ENCODE measurements at regions not wholly inside any gene's neighbourhood (a gene's known extent, or its start where the extent isn't known, plus 50 kb on each side); places are given as distances from the start of the nearest gene placed in this dataset.

- no peak for DNase-seq (ENCODE audit: low read depth)
- no peak overlapping the region for H3K4me3 ChIP-seq (ENCODE audit: low read length)
- no peak for TF ChIP-seq CTCF (conservative IDR thresholded peaks at IDR 0.05; ENCODE audit: low read length)
These were observed 601.0 kb downstream of the XIRP2 start for GRCh38 chr2:167489325-167489724.

DNA sequence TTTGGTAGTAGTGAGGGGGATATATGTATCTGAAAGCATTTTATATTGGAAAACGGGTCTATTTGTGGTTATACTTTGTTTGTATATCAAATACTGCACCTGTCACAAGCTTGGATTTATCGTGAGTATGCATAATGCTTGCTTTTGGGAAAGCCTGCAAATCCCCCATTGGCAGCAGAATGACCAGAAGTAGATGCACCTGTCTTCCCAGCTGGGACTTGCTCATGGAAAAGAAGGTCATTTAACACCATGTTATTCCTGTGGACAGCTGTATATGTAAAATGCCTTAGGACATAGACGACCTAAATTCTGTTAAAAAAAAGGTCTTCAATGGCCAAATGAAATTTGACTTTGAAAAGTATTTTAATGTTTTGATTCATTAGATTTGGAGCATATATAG lies 599.4 kb downstream of the XIRP2 start:
- no peak for DNase-seq (ENCODE audit: low read depth)
- no peak overlapping the region for H3K4me3 ChIP-seq (ENCODE audit: low read length)
- TF ChIP-seq CTCF (conservative IDR thresholded peaks at IDR 0.05; ENCODE audit: low read length) = no peak

DNA sequence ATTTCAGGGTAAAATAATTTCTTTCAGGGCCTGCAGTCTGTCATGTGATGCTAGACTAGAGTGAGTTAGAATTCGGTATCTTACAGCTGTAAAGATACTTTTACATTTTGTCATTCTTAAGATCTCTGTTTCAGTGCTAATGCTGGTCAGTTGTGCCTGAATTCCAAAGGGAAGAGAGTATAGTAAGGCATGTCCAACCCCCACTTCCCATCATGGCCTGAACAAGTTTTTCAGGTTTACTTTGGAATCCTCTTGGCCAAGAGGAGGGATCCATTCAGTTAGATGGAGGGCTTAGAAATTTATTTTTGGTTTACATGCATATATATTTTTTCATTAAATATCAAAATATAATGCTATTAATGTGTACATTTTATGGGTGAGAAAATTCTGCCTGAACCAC lies 596.6 kb downstream of the XIRP2 start:
- DNase-seq (ENCODE audit: low read depth) = no peak
- no peak overlapping the region for H3K4me3 ChIP-seq (ENCODE audit: low read length)
- TF ChIP-seq CTCF (conservative IDR thresholded peaks at IDR 0.05; ENCODE audit: low read length) = no peak

DNA sequence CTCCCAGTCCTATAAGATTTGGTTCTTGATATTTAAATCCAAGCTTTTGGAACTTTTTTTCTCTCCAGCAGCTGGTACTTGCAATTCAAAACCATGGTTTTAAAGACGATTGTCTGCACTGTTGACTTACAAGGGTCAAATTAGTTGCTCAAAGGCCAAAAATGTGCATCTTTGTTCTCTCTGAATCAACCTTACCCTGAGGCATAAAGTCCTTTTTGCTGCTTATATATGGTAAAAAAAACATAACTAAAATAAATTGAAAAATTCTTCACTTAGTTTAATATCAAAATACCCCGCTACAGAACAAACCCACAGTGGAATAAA lies 592.7 kb downstream of the XIRP2 start:
- no peak for DNase-seq (ENCODE audit: low read depth)
- TF ChIP-seq CTCF (conservative IDR thresholded peaks at IDR 0.05; ENCODE audit: low read length) = no peak
- no peak overlapping the region for H3K4me3 ChIP-seq (ENCODE audit: low read length)

GRCh38 chr2:167480232-167480985 lies 592.1 kb downstream of the XIRP2 start:
- no peak for TF ChIP-seq CTCF (conservative IDR thresholded peaks at IDR 0.05; ENCODE audit: low read length)
- no peak for DNase-seq (ENCODE audit: low read depth)
- H3K4me3 ChIP-seq (ENCODE audit: low read length) = no peak overlapping the region

DNA sequence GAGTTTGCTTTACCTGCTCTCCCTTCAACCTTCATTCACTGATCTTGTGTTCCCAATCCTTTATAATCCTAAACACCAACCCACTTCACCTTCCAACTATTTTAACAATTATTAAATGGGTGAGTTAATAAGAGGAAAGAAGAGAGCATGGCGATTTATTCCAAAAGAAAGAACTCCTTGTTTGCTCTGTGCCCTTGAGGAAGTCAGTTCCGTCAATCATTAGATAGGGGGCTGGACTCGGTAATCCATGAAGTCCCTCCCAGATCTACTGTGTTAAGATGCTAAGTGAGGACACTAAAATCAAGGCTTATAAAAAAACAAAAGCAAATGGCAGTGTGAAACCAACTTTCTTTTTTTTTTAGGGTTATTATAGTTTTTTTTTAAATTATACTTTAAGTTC lies 589.9 kb downstream of the XIRP2 start:
- DNase-seq (ENCODE audit: low read depth) = no peak
- TF ChIP-seq CTCF (conservative IDR thresholded peaks at IDR 0.05; ENCODE audit: low read length) = no peak
- no peak overlapping the region for H3K4me3 ChIP-seq (ENCODE audit: low read length)

- no peak overlapping the region for H3K4me3 ChIP-seq (ENCODE audit: low read length)
- TF ChIP-seq CTCF (conservative IDR thresholded peaks at IDR 0.05; ENCODE audit: low read length) = no peak
- DNase-seq (ENCODE audit: low read depth) = no peak
These were observed 587.5 kb downstream of the XIRP2 start for GRCh38 chr2:167475791-167476190.

Data from AG10803 (cell line).